ENCODE measurements at regions not wholly inside any gene's neighbourhood (a gene's known extent, or its start where the extent isn't known, plus 50 kb on each side); places are given as distances from the start of the nearest gene placed in this dataset.

- TF ChIP-seq BCL3 (IDR thresholded peaks at IDR 0.05; ENCODE audit: borderline replicate concordance, insufficient read depth, low read depth, low read length, poor library complexity, severe bottlenecking) = no peak
- TF ChIP-seq ZBTB40 (IDR thresholded peaks at IDR 0.05; ENCODE audit: borderline replicate concordance) = no peak
Observed at GRCh38 chr7:119132436-119132835, 907.9 kb downstream of the ANKRD7 start (continued).

GRCh38 chr7:119167431-119167830 lies 942.9 kb downstream of the ANKRD7 start:
- Histone ChIP-seq H4K20me1 (ENCODE audit: control insufficient read depth, insufficient read depth) (no peaks in the 10 kb centered on the region), H3K4me1 (ENCODE audit: control insufficient read depth, insufficient read depth, low read length) (no peaks in the 10 kb centered on the region), H3K9me3 (replicated peaks; ENCODE audit: control insufficient read depth, insufficient read depth, low read length) (no peaks in the 10 kb centered on the region; the same call in 2 of the 3 replicates), H3K36me3 (ENCODE audit: control insufficient read depth in 2 of 2, insufficient read depth in 2 of 2, low read length in 1 of 2) (no peaks in the 10 kb centered on the region), H3K27ac (ENCODE audit: control insufficient read depth, insufficient read depth) (no peak overlapping the region), H2AFZ (ENCODE audit: control insufficient read depth, low read depth, low read length) (no peak overlapping the region), H3K9ac (ENCODE audit: control insufficient read depth, insufficient read depth, low read length) (no peak overlapping the region), H3K4me3 (no peak overlapping the region), H3K27me3 (replicated peaks in 1 of 2; ENCODE audit: control insufficient read depth in 2 of 2, insufficient read depth in 2 of 2, low read length in 1 of 2) (no peaks in the 10 kb centered on the region), H3K79me2 (ENCODE audit: control insufficient read depth, insufficient read depth, low read length) (no peaks in the 10 kb centered on the region), H3K4me2 (ENCODE audit: control insufficient read depth, insufficient read depth) (no peak overlapping the region)
- intact Hi-C loops (cut with micrococcal nuclease; ENCODE audit: unreplicated experiment) = no loop called here
- 0% methylated on average over 1 of the region's 1 CpG for WGBS (ENCODE audit: insufficient coverage, insufficient replicate concordance, low lambda C conversion rate, missing lambda C conversion rate)
- BruUV-seq (replicated peaks) = no TSS peak
- DNase-seq (ENCODE audit: low read depth, low spot score) = no peak
- POLR2A ChIA-PET = no interaction called here
- no peak for FAIRE-seq
- no peak for ATAC-seq
- SMC1A ChIA-PET (ENCODE audit: uncharacterized antibody, unreplicated experiment) = interaction anchor here (0.7 kb wide), 1 partner anchor 26 kb away, joined by 3 read pairs; no protein-coding TSS in a partner anchor
- RAD21 ChIA-PET (ENCODE audit: unreplicated experiment) = no interaction called here
- CTCF ChIA-PET = no interaction called here
- in situ Hi-C loops (cut with MboI) = no loop called here
- TF ChIP-seq ESRRA (IDR thresholded peaks at IDR 0.05; ENCODE audit: low read length) (no peak), E2F8 (IDR thresholded peaks at IDR 0.05; ENCODE audit: low read depth, partially characterized antibody) (no peak), PML (IDR thresholded peaks at IDR 0.05; ENCODE audit: low read length) (no peak), CREB1 (IDR thresholded peaks at IDR 0.05; ENCODE audit: low read depth) (no peak), MYC (IDR thresholded peaks at IDR 0.05; ENCODE audit: insufficient read depth, insufficient read length, insufficient replicate concordance, low read length, severe bottlenecking) (no peak), SMAD1 (IDR thresholded peaks at IDR 0.05; ENCODE audit: low read depth, partially characterized antibody) (no peak), NFIC (IDR thresholded peaks at IDR 0.05; ENCODE audit: low read depth, low read length) (no peak), SUZ12 (IDR thresholded peaks at IDR 0.05; ENCODE audit: unreplicated experiment) (no peak), CHD4 (IDR thresholded peaks at IDR 0.05) (no peak), E4F1 (IDR thresholded peaks at IDR 0.05; ENCODE audit: borderline replicate concordance, partially characterized antibody) (no peak)
